ENCODE measurements at regions not wholly inside any gene's neighbourhood (a gene's known extent, or its start where the extent isn't known, plus 50 kb on each side); places are given as distances from the start of the nearest gene placed in this dataset.

GRCh38 chr7:41882745-41883420 lies 180.0 kb upstream of the INHBA start:
- H3K4me1 ChIP-seq (ENCODE audit: insufficient read depth, low read length): peaks cover 67% of the 10 kb centered on the region
- H3K4me3 ChIP-seq (ENCODE audit: low read length): no peak overlapping the region
- no peaks in the 10 kb centered on the region for H3K9me3 ChIP-seq (ENCODE audit: low read depth, low read length)
- no peaks in the 10 kb centered on the region for H3K27me3 ChIP-seq (ENCODE audit: insufficient read depth, low read length)

GRCh38 chr7:41882256-41882655 lies 179.4 kb upstream of the INHBA start:
- no peak overlapping the region for H3K4me3 ChIP-seq (ENCODE audit: low read length)
- no peaks in the 10 kb centered on the region for H3K9me3 ChIP-seq (ENCODE audit: low read depth, low read length)
- H3K27me3 ChIP-seq (ENCODE audit: insufficient read depth, low read length): no peaks in the 10 kb centered on the region
- peaks cover 61% of the 10 kb centered on the region for H3K4me1 ChIP-seq (ENCODE audit: insufficient read depth, low read length)

- Histone ChIP-seq H3K4me1 (ENCODE audit: insufficient read depth, low read length) (peaks cover 54% of the 10 kb centered on the region), H3K27me3 (ENCODE audit: insufficient read depth, low read length) (no peaks in the 10 kb centered on the region), H3K4me3 (ENCODE audit: low read length) (no peak overlapping the region), H3K9me3 (ENCODE audit: low read depth, low read length) (no peaks in the 10 kb centered on the region)
Observed at GRCh38 chr7:41881331-41882130, 178.6 kb upstream of the INHBA start.

GRCh38 chr7:41880107-41880506 lies 177.2 kb upstream of the INHBA start:
- Histone ChIP-seq H3K9me3 (ENCODE audit: low read depth, low read length) (no peaks in the 10 kb centered on the region), H3K4me3 (ENCODE audit: low read length) (no peak overlapping the region), H3K4me1 (ENCODE audit: insufficient read depth, low read length) (peaks cover 39% of the 10 kb centered on the region), H3K27me3 (ENCODE audit: insufficient read depth, low read length) (no peaks in the 10 kb centered on the region)

GRCh38 chr7:41879403-41879802 lies 176.5 kb upstream of the INHBA start:
- Histone ChIP-seq H3K4me1 (ENCODE audit: insufficient read depth, low read length) (peaks cover 37% of the 10 kb centered on the region), H3K27me3 (ENCODE audit: insufficient read depth, low read length) (no peaks in the 10 kb centered on the region), H3K9me3 (ENCODE audit: low read depth, low read length) (no peaks in the 10 kb centered on the region), H3K4me3 (ENCODE audit: low read length) (no peak overlapping the region)

GRCh38 chr7:41878309-41879295 lies 175.7 kb upstream of the INHBA start:
- no peak overlapping the region for H3K4me3 ChIP-seq (ENCODE audit: low read length)
- H3K4me1 ChIP-seq (ENCODE audit: insufficient read depth, low read length): peaks cover 31% of the 10 kb centered on the region
- H3K9me3 ChIP-seq (ENCODE audit: low read depth, low read length): no peaks in the 10 kb centered on the region
- no peaks in the 10 kb centered on the region for H3K27me3 ChIP-seq (ENCODE audit: insufficient read depth, low read length)

- Histone ChIP-seq H3K4me3 (ENCODE audit: low read length) (no peak overlapping the region), H3K4me1 (ENCODE audit: insufficient read depth, low read length) (peaks cover 20% of the 10 kb centered on the region), H3K9me3 (ENCODE audit: low read depth, low read length) (no peaks in the 10 kb centered on the region), H3K27me3 (ENCODE audit: insufficient read depth, low read length) (no peaks in the 10 kb centered on the region)
Observed at GRCh38 chr7:41877118-41877517, 174.2 kb upstream of the INHBA start.

- no peaks in the 10 kb centered on the region for H3K9me3 ChIP-seq (ENCODE audit: low read depth, low read length)
- H3K27me3 ChIP-seq (ENCODE audit: insufficient read depth, low read length): no peaks in the 10 kb centered on the region
- peaks cover 8% of the 10 kb centered on the region for H3K4me1 ChIP-seq (ENCODE audit: insufficient read depth, low read length)
- H3K4me3 ChIP-seq (ENCODE audit: low read length): no peak overlapping the region
Observed at GRCh38 chr7:41875513-41875912, 172.6 kb upstream of the INHBA start.

- Histone ChIP-seq H3K4me1 (ENCODE audit: insufficient read depth, low read length) (peaks cover 14% of the 10 kb centered on the region), H3K4me3 (ENCODE audit: low read length) (no peak overlapping the region), H3K27me3 (ENCODE audit: insufficient read depth, low read length) (no peaks in the 10 kb centered on the region), H3K9me3 (ENCODE audit: low read depth, low read length) (no peaks in the 10 kb centered on the region)
Observed at GRCh38 chr7:41874201-41874785, 171.4 kb upstream of the INHBA start.

- Histone ChIP-seq H3K9me3 (ENCODE audit: low read depth, low read length) (no peaks in the 10 kb centered on the region), H3K4me3 (ENCODE audit: low read length) (no peak overlapping the region)
Observed at GRCh38 chr7:41873741-41874140, 170.9 kb upstream of the INHBA start.

GRCh38 chr7:41872966-41873365 lies 170.1 kb upstream of the INHBA start:
- Histone ChIP-seq H3K4me1 (ENCODE audit: insufficient read depth, low read length) (peaks cover 18% of the 10 kb centered on the region), H3K9me3 (ENCODE audit: low read depth, low read length) (no peaks in the 10 kb centered on the region), H3K27me3 (ENCODE audit: insufficient read depth, low read length) (no peaks in the 10 kb centered on the region), H3K4me3 (ENCODE audit: low read length) (no peak overlapping the region)

More at GRCh38 chr7:41873741-41874140, 170.9 kb upstream of the INHBA start:
- no peaks in the 10 kb centered on the region for H3K27me3 ChIP-seq (ENCODE audit: insufficient read depth, low read length)
- H3K4me1 ChIP-seq (ENCODE audit: insufficient read depth, low read length): peaks cover 18% of the 10 kb centered on the region

GRCh38 chr7:41870461-41871138 lies 167.7 kb upstream of the INHBA start:
- Histone ChIP-seq H3K27me3 (ENCODE audit: insufficient read depth, low read length) (no peaks in the 10 kb centered on the region), H3K9me3 (ENCODE audit: low read depth, low read length) (no peaks in the 10 kb centered on the region), H3K4me3 (ENCODE audit: low read length) (no peak overlapping the region), H3K4me1 (ENCODE audit: insufficient read depth, low read length) (peaks cover 18% of the 10 kb centered on the region)

GRCh38 chr7:41869997-41870396 lies 167.1 kb upstream of the INHBA start:
- H3K4me3 ChIP-seq (ENCODE audit: low read length): no peak overlapping the region
- no peaks in the 10 kb centered on the region for H3K27me3 ChIP-seq (ENCODE audit: insufficient read depth, low read length)
- peaks cover 18% of the 10 kb centered on the region for H3K4me1 ChIP-seq (ENCODE audit: insufficient read depth, low read length)
- no peaks in the 10 kb centered on the region for H3K9me3 ChIP-seq (ENCODE audit: low read depth, low read length)

- Histone ChIP-seq H3K27me3 (ENCODE audit: insufficient read depth, low read length) (no peaks in the 10 kb centered on the region), H3K9me3 (ENCODE audit: low read depth, low read length) (no peaks in the 10 kb centered on the region), H3K4me3 (ENCODE audit: low read length) (no peak overlapping the region), H3K4me1 (ENCODE audit: insufficient read depth, low read length) (peaks cover 18% of the 10 kb centered on the region)
Observed at GRCh38 chr7:41869596-41869995, 166.7 kb upstream of the INHBA start.

Measured in mononuclear cell (primary cell).